ENCODE measurements at regions not wholly inside any gene's neighbourhood (a gene's known extent, or its start where the extent isn't known, plus 50 kb on each side); places are given as distances from the start of the nearest gene placed in this dataset.

GRCh38 chr5:156169495-156169894 is 157.5 kb upstream of the SGCD start:
- no peak for TF ChIP-seq CTCF (IDR thresholded peaks at IDR 0.05)
- TF ChIP-seq POLR2A (IDR thresholded peaks at IDR 0.05): no peak
